Upper lobe of left lung (tissue), 6 donors: ENCODE measurements at regions not wholly inside any gene's neighbourhood (a gene's known extent, or its start where the extent isn't known, plus 50 kb on each side); places are given as distances from the start of the nearest gene placed in this dataset.

Experiments used
- ATAC-seq, 2 donors: fragments of 200-7000 bp; cut with Tn5 transposase; one replicate each; pipeline ENCODE4 v1.9.1; 2022; ENCODE audit warnings: mild to moderate bottlenecking in 2 of 2, moderate library complexity in 2 of 2; ENCODE audit not compliant: low FRiP score in 2 of 2
- DNase-seq, 2 donors: peaks; one replicate each; pipeline ENCODE4 v3.0.0-alpha.2; 2019 to 2020
- H3K27ac ChIP-seq, 4 donors: fragments of 200-600 bp; sonication (generic); one replicate each; pipeline ENCODE4 v1.5.1; 2016 to 2019
- H3K27me3 ChIP-seq, 4 donors: fragments of 200-600 bp; sonication (generic); one replicate each; pipeline ENCODE4 v1.5.1; 2017 to 2019
- H3K36me3 ChIP-seq, 4 donors: fragments of 200-600 bp; sonication (generic); one replicate each; pipeline ENCODE4 v1.5.1; 2016 to 2019
- H3K4me1 ChIP-seq, 4 donors: fragments of 200-600 bp; sonication (generic); one replicate each; pipeline ENCODE4 v1.5.1; 2018 to 2019
- H3K4me3 ChIP-seq, 4 donors: fragments of 200-600 bp; sonication (generic); one replicate each; pipeline ENCODE4 v1.5.1; 2017 to 2019; ENCODE audit warnings: mild to moderate bottlenecking in 2 of 4, moderate library complexity in 1 of 4
- H3K9me3 ChIP-seq, 4 donors: fragments of 200-600 bp; sonication (generic); one replicate each; pipeline ENCODE4 v1.5.1; 2018 to 2019
- CTCF ChIP-seq, 6 experiments: fragments of 450-650 bp in 4 of 6; fragments of 200-600 bp in 2 of 6; sonication (generic) in 2 of 6; IDR thresholded peaks; one replicate each; pipeline ENCODE4 v1.5.1; 2016 to 2019; ENCODE audit warnings: antibody characterized with exemption in 6 of 6
- EP300 ChIP-seq, 4 donors: sonication (generic); formaldehyde crosslinking; IDR thresholded peaks; one replicate each; pipeline ENCODE4 v1.5.1; 2017; ENCODE audit warnings: antibody characterized with exemption in 4 of 4, control low read depth in 2 of 4
- POLR2A ChIP-seq, 4 donors: fragments of 450-650 bp; IDR thresholded peaks; one replicate each; pipeline ENCODE4 v1.5.1; 2016 to 2017; ENCODE audit warnings: antibody characterized with exemption in 4 of 4, mild to moderate bottlenecking in 2 of 4
- POLR2AphosphoS5 ChIP-seq, 2 donors: sonication (generic); formaldehyde crosslinking; IDR thresholded peaks; one replicate each; pipeline ENCODE4 v1.5.1; 2017; ENCODE audit warnings: antibody characterized with exemption in 2 of 2
- WGBS, 2 donors: methylation state at CpG; one replicate each; pipeline ENCODE4 v1.1.5; 2017 to 2018; 5-methylcytosine and 5-hydroxymethylcytosine counted together
- donor health status: DM: no; HTN: no; CAD: no; lungs with moderate emphysema.
- donor health status: DM: no; HTN: yes; CAD: no; lungs with severe emphysema.

GRCh38 chr22:44549701-44550100 lies 51.7 kb upstream of the RTL6 start:
- TF ChIP-seq POLR2AphosphoS5 (IDR thresholded peaks at IDR 0.05), result no peak
- TF ChIP-seq EP300 (IDR thresholded peaks at IDR 0.05), result no peak
- TF ChIP-seq CTCF (IDR thresholded peaks at IDR 0.05), result no peak
- no peak for TF ChIP-seq POLR2A (IDR thresholded peaks at IDR 0.05)
- H3K27me3 ChIP-seq, result no peaks in the 10 kb centered on the region
- peaks cover 0 to 10% (median 0%) of the 10 kb centered on the region in 4 donors for H3K4me1 ChIP-seq
- no peaks in the 10 kb centered on the region for H3K36me3 ChIP-seq
- WGBS, 2 donors, result 77 to 79% methylated on average over 6 of the region's 6 CpGs
- peak in 1 of 2 donors; percentile 20 for DNase-seq
- H3K27ac ChIP-seq, result no peak overlapping the region
- H3K9me3 ChIP-seq, result no peaks in the 10 kb centered on the region
- no peak for ATAC-seq
- H3K4me3 ChIP-seq, result no peak overlapping the region

- TF ChIP-seq EP300 (IDR thresholded peaks at IDR 0.05), result no peak
- no peak for TF ChIP-seq POLR2A (IDR thresholded peaks at IDR 0.05)
- TF ChIP-seq CTCF (IDR thresholded peaks at IDR 0.05), result no peak
- TF ChIP-seq POLR2AphosphoS5 (IDR thresholded peaks at IDR 0.05), result no peak
- DNase-seq (peak in 1 of 2 donors; percentile 18), ATAC-seq (no peak)
Observed at GRCh38 chr22:44548981-44549380, 50.9 kb upstream of the RTL6 start.

More at GRCh38 chr22:44548981-44549380, 50.9 kb upstream of the RTL6 start:
- WGBS, 2 donors, result 88 to 93% methylated on average over 10 of the region's 10 CpGs
- Histone ChIP-seq H3K9me3 (no peaks in the 10 kb centered on the region), H3K27me3 (no peaks in the 10 kb centered on the region), H3K4me3 (no peak overlapping the region), H3K4me1 (peaks cover 0 to 10% (median 0%) of the 10 kb centered on the region in 4 donors), H3K36me3 (no peaks in the 10 kb centered on the region), H3K27ac (no peak overlapping the region)
